ENCODE measurements at regions not wholly inside any gene's neighbourhood (a gene's known extent, or its start where the extent isn't known, plus 50 kb on each side); places are given as distances from the start of the nearest gene placed in this dataset.
A peak's percentile ranks its signal among the peaks of the same experiment; 100 is the strongest.
"Not testable (repeated sequence)": the region's sequence is repeated elsewhere in the genome, so short reads cannot be mapped to it uniquely, and the experiment has no call there.

GRCh38 chr11:67940440-67940839 lies 63.5 kb downstream of the UNC93B1 start:
- not testable (repeated sequence) for DNase-seq

GRCh38 chr11:67938964-67939363 lies 64.9 kb downstream of the UNC93B1 start:
- not testable (repeated sequence) for DNase-seq

GRCh38 chr11:67938371-67938770 lies 65.5 kb downstream of the UNC93B1 start:
- DNase-seq = not testable (repeated sequence)

GRCh38 chr11:67923565-67923964 lies 80.3 kb downstream of the UNC93B1 start:
- DNase-seq = not testable (repeated sequence)

DNA sequence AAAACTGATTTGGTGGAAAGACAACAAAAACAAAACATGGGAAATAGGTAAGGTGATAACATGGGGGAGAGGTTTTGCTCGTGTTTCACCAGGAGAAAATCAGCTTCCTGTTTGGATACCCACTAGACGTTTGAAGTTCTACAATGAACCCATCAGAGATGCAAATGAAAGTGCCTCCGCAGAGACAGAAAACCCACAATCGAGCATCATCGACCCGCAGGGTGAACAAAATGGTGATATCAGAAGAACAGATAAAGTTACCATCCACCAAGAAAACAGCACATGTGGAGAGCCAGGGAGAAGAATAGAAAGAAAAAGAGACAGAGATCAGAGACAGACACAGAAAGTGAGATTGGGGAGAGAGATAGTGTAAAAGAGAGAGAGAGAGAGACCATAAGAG lies 83.4 kb downstream of the UNC93B1 start:
- DNase-seq = not testable (repeated sequence)

DNA sequence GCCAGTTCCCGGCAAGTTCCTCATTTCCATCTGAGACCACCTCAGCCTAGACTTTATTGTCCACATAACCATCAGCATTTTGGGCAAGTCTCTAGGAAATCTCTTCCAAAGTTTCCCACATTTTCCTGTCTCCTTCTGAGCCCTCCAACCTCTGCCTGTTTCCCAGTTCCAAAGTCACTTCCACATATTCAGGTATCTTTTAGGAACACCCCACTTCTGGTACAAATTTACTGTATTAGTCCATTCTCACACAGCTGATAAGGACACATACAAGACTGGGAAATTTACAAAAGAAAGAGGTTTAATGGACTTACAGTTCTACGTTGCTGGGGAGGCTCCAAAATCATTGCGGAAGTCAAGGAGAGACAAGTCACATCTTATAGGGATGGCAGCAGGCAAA lies 91.7 kb downstream of the UNC93B1 start:
- DNase-seq = not testable (repeated sequence)

- not testable (repeated sequence) for DNase-seq
Measured at GRCh38 chr11:67911211-67911610, 92.7 kb downstream of the UNC93B1 start.

GRCh38 chr11:67910803-67911202 lies 93.1 kb downstream of the UNC93B1 start:
- not testable (repeated sequence) for DNase-seq

- DNase-seq = not testable (repeated sequence)
Measured at GRCh38 chr11:67906969-67907368, 96.9 kb downstream of the UNC93B1 start.

DNA sequence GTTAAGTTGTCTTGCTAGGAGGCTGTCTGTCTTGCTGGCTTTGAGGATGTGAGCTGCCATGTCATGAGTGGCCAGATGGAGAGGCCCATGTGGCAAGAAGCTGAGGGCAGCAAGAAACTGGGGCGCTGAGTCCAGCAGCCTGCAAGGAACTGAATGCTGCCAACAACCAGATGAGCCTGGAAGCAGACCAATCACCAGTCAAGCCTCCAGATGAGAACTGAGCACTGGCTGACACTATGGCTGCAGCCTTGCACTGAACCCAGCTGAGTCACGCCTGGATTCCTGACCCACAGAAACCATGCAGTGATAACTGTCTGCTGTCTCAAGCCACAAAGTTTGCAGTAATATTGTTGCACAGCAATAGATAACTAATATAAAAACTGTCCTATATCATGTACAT lies 104.4 kb downstream of the UNC93B1 start:
- DNase-seq = not testable (repeated sequence)

DNA sequence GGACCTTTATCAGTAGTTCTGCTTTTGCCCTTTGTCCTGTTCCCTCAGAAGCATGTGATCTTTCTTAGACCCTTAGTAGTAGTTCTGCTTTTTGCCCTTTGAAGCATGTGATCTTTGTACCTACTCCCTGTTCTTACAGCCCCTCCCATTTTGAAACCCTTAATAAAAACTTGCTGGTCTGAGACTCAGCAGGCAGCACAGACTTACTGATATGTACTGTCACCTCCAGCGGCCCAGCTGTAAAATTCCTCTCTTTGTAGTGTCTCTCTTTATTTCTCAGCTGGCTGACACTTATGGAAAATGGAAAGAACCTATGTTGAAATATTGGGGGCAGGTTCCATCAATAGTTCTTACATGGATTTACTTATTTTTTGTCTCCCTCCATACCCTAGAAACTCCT lies 110.4 kb downstream of the UNC93B1 start:
- not testable (repeated sequence) for DNase-seq

- DNase-seq = not testable (repeated sequence)
Measured at GRCh38 chr11:67889646-67890045, 114.3 kb downstream of the UNC93B1 start.

GRCh38 chr11:67888056-67888455 lies 115.8 kb downstream of the UNC93B1 start:
- not testable (repeated sequence) for DNase-seq

- DNase-seq = not testable (repeated sequence)
Measured at GRCh38 chr11:67886672-67887071, 117.2 kb downstream of the UNC93B1 start.

GRCh38 chr11:67886207-67886606 lies 117.7 kb downstream of the UNC93B1 start:
- DNase-seq = not testable (repeated sequence)

GRCh38 chr11:67885574-67885973 lies 118.3 kb downstream of the UNC93B1 start:
- DNase-seq = not testable (repeated sequence)

- DNase-seq = not testable (repeated sequence)
Measured at GRCh38 chr11:67884761-67885558, 118.9 kb downstream of the UNC93B1 start.

DNA sequence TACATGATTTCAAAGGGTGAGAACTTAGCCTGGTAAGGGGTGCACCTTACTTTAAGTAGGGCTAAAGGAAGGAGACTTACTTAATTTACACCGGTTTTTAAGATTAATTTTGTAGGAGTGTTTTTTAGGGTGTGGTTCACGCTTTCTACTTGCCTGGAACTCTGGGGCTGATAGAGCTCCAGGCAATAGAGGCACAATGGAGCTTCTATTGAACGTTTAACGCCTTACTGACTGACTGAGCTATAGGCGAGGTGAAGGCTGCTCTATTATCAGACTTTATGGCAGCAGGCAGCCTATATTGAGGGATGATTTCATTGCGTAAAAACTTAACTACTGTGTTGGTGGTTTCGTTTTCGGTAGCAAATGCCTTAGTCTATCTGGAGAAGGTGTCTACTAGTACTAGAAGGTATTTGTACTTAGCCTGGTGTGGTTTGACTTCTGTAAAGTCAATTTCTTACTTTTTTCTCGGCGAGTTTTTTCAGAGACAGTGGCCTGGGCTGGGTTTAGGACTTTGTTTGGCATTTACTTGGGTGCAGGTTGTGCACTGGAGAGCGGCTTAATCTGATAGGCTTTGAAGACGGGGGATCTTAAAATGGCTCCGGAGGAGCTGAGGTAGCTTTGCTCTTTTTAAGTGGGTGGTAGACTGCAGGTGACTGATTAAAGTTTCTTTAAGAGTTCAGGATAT lies 119.7 kb downstream of the UNC93B1 start:
- not testable (repeated sequence) for DNase-seq

GRCh38 chr11:67882304-67882703 lies 121.6 kb downstream of the UNC93B1 start:
- not testable (repeated sequence) for DNase-seq

DNA sequence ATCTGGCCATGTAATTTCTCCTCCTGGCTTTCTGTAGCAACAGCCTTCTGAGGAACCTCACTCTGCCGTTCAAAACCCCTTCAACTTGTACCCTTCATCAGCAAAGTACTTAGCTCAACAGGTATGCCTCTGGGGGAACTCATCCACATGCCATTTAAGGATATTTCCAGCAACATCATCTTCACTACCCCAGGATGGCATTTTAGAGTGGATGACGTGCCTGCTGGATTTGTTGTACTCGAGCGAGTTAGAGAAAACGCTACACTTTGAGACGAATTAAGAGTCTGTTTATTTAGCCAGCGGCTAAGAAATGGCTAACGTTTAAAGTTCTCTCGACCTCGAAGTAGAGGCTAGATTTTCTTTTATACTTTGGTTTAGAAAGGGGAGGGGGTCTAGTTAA lies 122.1 kb downstream of the UNC93B1 start:
- DNase-seq = not testable (repeated sequence)

GRCh38 chr11:67880594-67881196 lies 123.2 kb downstream of the UNC93B1 start:
- not testable (repeated sequence) for DNase-seq

DNA sequence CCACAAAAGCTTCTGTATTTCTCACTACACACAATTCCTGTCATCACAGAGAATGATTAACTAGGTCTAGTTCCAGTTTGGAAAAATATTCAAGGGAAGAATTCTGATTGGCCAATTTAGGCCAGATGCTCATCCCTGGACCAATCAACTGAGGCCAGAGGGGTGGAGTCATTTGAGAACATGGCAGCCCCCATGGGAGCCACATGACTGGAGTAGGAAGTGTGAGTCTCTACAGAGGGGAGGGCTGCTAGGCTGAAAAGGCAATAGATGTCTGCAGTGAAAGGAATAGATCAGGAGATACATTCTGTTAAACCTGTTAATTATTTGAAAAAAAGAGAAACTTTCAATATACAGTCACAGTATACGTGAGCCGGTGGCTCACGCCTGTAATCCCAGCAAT lies 125.2 kb downstream of the UNC93B1 start:
- DNase-seq = not testable (repeated sequence)

DNA sequence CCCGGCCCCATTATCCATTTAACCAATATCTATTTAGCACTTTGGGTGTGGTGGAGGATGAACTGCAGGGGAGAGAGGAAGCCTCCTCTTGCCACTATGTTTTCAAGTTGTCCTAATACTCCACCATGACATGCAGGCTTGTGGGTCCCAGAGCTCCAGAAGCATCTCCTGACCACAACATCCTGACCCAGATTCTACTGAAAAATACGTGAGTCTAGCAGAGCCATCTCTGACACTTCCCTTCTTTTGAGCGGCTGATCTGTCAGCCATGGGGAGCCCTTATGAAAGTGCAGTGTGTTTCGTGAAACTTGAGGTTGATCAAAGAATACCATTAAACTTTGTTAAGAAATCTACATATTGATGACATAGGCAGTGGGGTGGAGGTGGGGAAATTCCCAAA lies 126.6 kb downstream of the UNC93B1 start:
- DNase-seq = not testable (repeated sequence)

- DNase-seq = peak; percentile 18
Measured at GRCh38 chr11:67873223-67873622, 130.7 kb downstream of the UNC93B1 start.

Data from NCI-H1092 treated with DMSO at 0.1 percent for 48 hours (cell line).